ENCODE measurements at regions not wholly inside any gene's neighbourhood (a gene's known extent, or its start where the extent isn't known, plus 50 kb on each side); places are given as distances from the start of the nearest gene placed in this dataset.
"Not testable (repeated sequence)": the region's sequence is repeated elsewhere in the genome, so short reads cannot be mapped to it uniquely, and the experiment has no call there.

DNA sequence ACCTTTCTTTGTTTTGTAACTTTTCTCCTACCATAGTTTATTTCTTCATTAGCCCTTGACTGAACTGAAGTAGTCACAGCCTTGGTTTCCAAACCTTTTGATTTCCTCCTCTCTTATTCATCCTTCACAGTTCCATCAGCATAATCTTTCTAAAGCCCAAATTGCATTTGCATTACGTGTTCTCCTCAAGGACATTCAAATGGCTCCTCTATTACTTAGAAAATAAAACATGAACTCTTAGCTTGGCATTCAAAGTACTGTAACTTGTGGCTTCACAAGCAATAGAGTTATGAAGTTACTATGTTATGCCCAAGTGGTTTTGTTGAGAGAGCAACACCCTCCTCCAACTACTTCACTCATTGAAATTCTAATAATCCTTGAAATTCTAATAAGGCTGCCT is 840.0 kb downstream of the TTLL7 start:
- BruUV-seq (replicated peaks); H3K27me3 ChIP-seq (replicated peaks in 1 of 2; ENCODE audit: control insufficient read depth in 2 of 2, insufficient read depth in 2 of 2, low read length in 1 of 2); H3K4me3 ChIP-seq; H3K4me1 ChIP-seq (ENCODE audit: control insufficient read depth, insufficient read depth, low read length); SMC1A ChIA-PET (ENCODE audit: uncharacterized antibody, unreplicated experiment); H3K9me3 ChIP-seq (replicated peaks; ENCODE audit: control insufficient read depth, insufficient read depth, low read length); H3K9ac ChIP-seq (ENCODE audit: control insufficient read depth, insufficient read depth, low read length); in situ Hi-C loops (cut with MboI); intact Hi-C loops (cut with micrococcal nuclease; ENCODE audit: unreplicated experiment); H3K36me3 ChIP-seq (ENCODE audit: control insufficient read depth in 2 of 2, insufficient read depth in 2 of 2, low read length in 1 of 2); POLR2A ChIA-PET; H4K20me1 ChIP-seq (ENCODE audit: control insufficient read depth, insufficient read depth); H2AFZ ChIP-seq (ENCODE audit: control insufficient read depth, low read depth, low read length); H3K27ac ChIP-seq (ENCODE audit: control insufficient read depth, insufficient read depth); ATAC-seq; DNase-seq (ENCODE audit: low read depth, low spot score); CTCF ChIA-PET; FAIRE-seq; H3K4me2 ChIP-seq (ENCODE audit: control insufficient read depth, insufficient read depth); RAD21 ChIA-PET (ENCODE audit: unreplicated experiment); H3K79me2 ChIP-seq (ENCODE audit: control insufficient read depth, insufficient read depth, low read length): not testable (repeated sequence)
- no CpG with 5 or more reads among the region's 1 CpG for WGBS (ENCODE audit: insufficient coverage, insufficient replicate concordance, low lambda C conversion rate, missing lambda C conversion rate)

DNA sequence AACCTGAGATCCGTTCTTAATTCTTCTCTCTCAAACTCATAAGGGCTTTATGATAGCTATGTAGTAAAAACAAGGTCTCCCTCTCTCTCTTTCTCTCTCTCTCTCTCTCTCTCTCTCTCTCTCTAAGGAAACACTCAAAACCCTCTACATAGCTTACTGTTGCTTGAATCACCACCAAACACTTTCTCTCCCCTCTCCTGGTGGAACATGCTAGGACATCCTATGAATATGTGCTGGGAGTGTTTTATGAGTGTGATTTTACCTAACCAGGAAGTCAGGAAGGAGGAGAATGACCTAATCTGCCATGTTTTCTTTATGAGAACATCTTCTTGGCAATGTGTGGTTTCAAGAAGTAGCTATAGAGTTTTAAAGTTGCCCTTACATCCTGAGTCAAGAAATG is 844.6 kb downstream of the TTLL7 start:
- FAIRE-seq; H3K27ac ChIP-seq (ENCODE audit: control insufficient read depth, insufficient read depth); H2AFZ ChIP-seq (ENCODE audit: control insufficient read depth, low read depth, low read length); DNase-seq (ENCODE audit: low read depth, low spot score); H3K79me2 ChIP-seq (ENCODE audit: control insufficient read depth, insufficient read depth, low read length); RAD21 ChIA-PET (ENCODE audit: unreplicated experiment); H3K9me3 ChIP-seq (replicated peaks; ENCODE audit: control insufficient read depth, insufficient read depth, low read length); BruUV-seq (replicated peaks); ATAC-seq; CTCF ChIA-PET; H3K4me3 ChIP-seq; H3K4me2 ChIP-seq (ENCODE audit: control insufficient read depth, insufficient read depth); SMC1A ChIA-PET (ENCODE audit: uncharacterized antibody, unreplicated experiment); H4K20me1 ChIP-seq (ENCODE audit: control insufficient read depth, insufficient read depth); intact Hi-C loops (cut with micrococcal nuclease; ENCODE audit: unreplicated experiment); H3K9ac ChIP-seq (ENCODE audit: control insufficient read depth, insufficient read depth, low read length); H3K27me3 ChIP-seq (replicated peaks in 1 of 2; ENCODE audit: control insufficient read depth in 2 of 2, insufficient read depth in 2 of 2, low read length in 1 of 2); H3K36me3 ChIP-seq (ENCODE audit: control insufficient read depth in 2 of 2, insufficient read depth in 2 of 2, low read length in 1 of 2); POLR2A ChIA-PET; in situ Hi-C loops (cut with MboI); H3K4me1 ChIP-seq (ENCODE audit: control insufficient read depth, insufficient read depth, low read length): not testable (repeated sequence)
- 0% methylated on average over 1 of the region's 1 CpG for WGBS (ENCODE audit: insufficient coverage, insufficient replicate concordance, low lambda C conversion rate, missing lambda C conversion rate)

DNA sequence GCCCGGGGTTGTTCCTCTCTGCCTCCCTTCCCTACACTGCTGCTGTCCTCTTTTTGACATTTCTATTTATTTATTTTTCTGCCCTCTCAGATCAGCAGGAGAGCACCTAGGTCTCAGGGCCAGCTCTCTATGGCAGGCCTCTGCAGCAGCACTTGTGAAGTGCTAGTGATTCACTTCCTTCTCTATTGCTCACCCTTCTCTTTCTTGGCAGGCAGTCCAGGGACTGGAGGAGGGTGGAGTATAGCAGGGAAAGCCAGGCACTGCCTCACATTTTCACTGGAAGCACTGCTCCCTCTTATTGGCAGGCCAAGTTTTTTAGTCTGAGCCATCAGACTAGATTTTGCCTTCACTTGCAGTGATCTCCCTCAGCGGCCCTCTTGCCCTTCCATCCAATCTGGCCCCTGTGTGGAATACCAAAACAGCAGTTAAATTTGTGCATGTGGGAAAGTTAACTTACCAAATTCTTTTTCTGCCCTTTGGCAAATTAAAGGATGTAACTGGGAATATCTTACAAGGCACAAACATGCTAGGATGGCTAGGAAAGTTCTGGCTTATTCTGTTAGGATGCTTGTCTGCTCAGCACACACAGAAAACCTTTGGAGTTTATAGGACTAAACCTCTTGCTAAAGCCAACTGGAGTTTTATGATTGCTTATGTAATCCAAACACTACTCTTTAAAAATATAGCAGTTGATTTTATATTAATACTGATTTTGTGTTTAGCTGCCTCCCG is 847.6 kb downstream of the TTLL7 start:
- H3K4me3 ChIP-seq; H3K27me3 ChIP-seq (replicated peaks in 1 of 2; ENCODE audit: control insufficient read depth in 2 of 2, insufficient read depth in 2 of 2, low read length in 1 of 2); FAIRE-seq; intact Hi-C loops (cut with micrococcal nuclease; ENCODE audit: unreplicated experiment); BruUV-seq (replicated peaks); H4K20me1 ChIP-seq (ENCODE audit: control insufficient read depth, insufficient read depth); H3K9me3 ChIP-seq (replicated peaks; ENCODE audit: control insufficient read depth, insufficient read depth, low read length); H3K79me2 ChIP-seq (ENCODE audit: control insufficient read depth, insufficient read depth, low read length); in situ Hi-C loops (cut with MboI); H2AFZ ChIP-seq (ENCODE audit: control insufficient read depth, low read depth, low read length); H3K9ac ChIP-seq (ENCODE audit: control insufficient read depth, insufficient read depth, low read length); CTCF ChIA-PET; ATAC-seq; DNase-seq (ENCODE audit: low read depth, low spot score); SMC1A ChIA-PET (ENCODE audit: uncharacterized antibody, unreplicated experiment); POLR2A ChIA-PET; H3K27ac ChIP-seq (ENCODE audit: control insufficient read depth, insufficient read depth); H3K4me1 ChIP-seq (ENCODE audit: control insufficient read depth, insufficient read depth, low read length); RAD21 ChIA-PET (ENCODE audit: unreplicated experiment); H3K4me2 ChIP-seq (ENCODE audit: control insufficient read depth, insufficient read depth); H3K36me3 ChIP-seq (ENCODE audit: control insufficient read depth in 2 of 2, insufficient read depth in 2 of 2, low read length in 1 of 2): not testable (repeated sequence)
- 34% methylated on average over 2 of the region's 3 CpGs for WGBS (ENCODE audit: insufficient coverage, insufficient replicate concordance, low lambda C conversion rate, missing lambda C conversion rate)

DNA sequence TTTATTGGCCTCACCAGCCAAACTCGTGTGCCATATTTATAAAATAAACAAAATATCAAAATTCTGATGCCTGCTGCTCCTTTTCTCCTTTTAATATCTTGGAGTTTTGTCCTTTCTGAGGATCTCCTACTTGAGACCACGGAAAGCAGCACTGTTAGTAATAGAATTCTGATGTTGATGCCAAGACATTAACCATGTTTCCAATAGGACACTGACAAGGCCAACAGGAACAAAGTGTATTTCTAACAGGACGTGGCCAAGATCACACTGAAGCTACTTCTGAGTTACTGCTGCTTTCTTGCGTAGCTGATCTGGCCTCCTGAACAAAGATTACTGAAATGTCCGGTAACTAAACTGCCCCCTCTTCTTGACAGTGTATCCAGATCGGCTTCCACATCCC is 848.5 kb downstream of the TTLL7 start:
- H3K9ac ChIP-seq (ENCODE audit: control insufficient read depth, insufficient read depth, low read length); POLR2A ChIA-PET; H4K20me1 ChIP-seq (ENCODE audit: control insufficient read depth, insufficient read depth); H3K27ac ChIP-seq (ENCODE audit: control insufficient read depth, insufficient read depth); H3K4me1 ChIP-seq (ENCODE audit: control insufficient read depth, insufficient read depth, low read length); FAIRE-seq; H2AFZ ChIP-seq (ENCODE audit: control insufficient read depth, low read depth, low read length); H3K27me3 ChIP-seq (replicated peaks in 1 of 2; ENCODE audit: control insufficient read depth in 2 of 2, insufficient read depth in 2 of 2, low read length in 1 of 2); BruUV-seq (replicated peaks); DNase-seq (ENCODE audit: low read depth, low spot score); H3K79me2 ChIP-seq (ENCODE audit: control insufficient read depth, insufficient read depth, low read length); SMC1A ChIA-PET (ENCODE audit: uncharacterized antibody, unreplicated experiment); intact Hi-C loops (cut with micrococcal nuclease; ENCODE audit: unreplicated experiment); RAD21 ChIA-PET (ENCODE audit: unreplicated experiment); ATAC-seq; H3K9me3 ChIP-seq (replicated peaks; ENCODE audit: control insufficient read depth, insufficient read depth, low read length); CTCF ChIA-PET; H3K4me2 ChIP-seq (ENCODE audit: control insufficient read depth, insufficient read depth); in situ Hi-C loops (cut with MboI); H3K4me3 ChIP-seq; H3K36me3 ChIP-seq (ENCODE audit: control insufficient read depth in 2 of 2, insufficient read depth in 2 of 2, low read length in 1 of 2): not testable (repeated sequence)
- WGBS (ENCODE audit: insufficient coverage, insufficient replicate concordance, low lambda C conversion rate, missing lambda C conversion rate): 16% methylated on average over 6 of the region's 6 CpGs
